ENCODE measurements at regions not wholly inside any gene's neighbourhood (a gene's known extent, or its start where the extent isn't known, plus 50 kb on each side); places are given as distances from the start of the nearest gene placed in this dataset.

DNA sequence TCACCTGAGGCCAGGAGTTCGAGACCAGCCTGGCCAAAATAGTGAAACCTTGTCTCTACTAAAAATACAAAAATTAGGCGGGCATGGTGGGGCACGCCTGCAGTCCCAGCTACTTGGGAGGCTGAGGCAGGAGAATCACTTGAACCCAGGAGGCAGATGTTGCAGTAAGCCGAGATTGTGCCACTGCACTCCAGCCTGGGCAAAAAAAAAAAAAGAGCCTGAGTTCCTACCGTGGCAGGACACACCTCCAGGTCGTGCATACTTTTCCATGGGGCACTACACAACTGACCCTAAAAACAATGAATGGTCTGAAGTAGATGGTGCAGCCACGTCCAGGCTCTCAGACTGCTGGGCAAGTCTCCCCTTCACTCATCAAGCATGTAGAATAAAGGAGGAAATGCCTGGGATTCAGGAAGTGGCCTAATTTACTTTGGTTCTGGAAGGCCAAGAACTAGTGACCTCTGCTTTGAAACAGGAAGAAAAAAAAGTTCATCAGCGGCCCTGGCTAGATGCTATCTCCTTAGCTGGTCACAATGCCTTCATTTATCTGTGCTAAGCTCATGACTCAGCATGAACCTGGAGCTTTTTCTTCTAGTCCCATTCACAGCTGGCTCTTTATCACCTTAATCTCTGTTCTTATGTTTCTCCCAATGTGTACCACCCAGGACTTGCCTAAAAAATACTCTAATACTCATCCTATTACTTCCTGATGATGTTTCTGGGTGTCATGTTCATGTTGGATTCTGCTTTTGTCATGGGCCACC is 55.8 kb upstream of the OR6J1 start:
- H3K36me3 ChIP-seq (ENCODE audit: insufficient read depth, low read length), result no peaks in the 10 kb centered on the region
- no peaks in the 10 kb centered on the region for H3K9me3 ChIP-seq (ENCODE audit: control insufficient read depth, insufficient read depth, low read length)
- no peaks in the 10 kb centered on the region for H3K4me1 ChIP-seq (ENCODE audit: insufficient read depth, low read length)
- no peak overlapping the region for H3K9ac ChIP-seq (ENCODE audit: low read depth, low read length)

DNA sequence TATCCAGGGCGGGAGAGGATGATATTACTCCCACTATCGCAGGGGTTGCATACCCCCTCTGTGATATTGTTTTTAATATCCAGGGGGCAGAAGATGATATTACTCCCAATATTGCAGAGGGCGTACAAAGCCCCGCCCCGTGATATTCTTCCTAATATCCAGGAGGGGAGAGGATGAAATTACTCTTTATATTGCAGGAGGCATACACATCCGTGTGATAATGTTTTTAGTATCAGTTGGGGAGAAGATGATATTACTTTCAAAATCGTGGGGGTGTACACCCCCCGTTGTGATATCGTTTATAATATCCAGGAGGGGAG is 52.9 kb upstream of the OXA1L start:
- Histone ChIP-seq H3K4me1 (ENCODE audit: insufficient read depth, low read length) (no peaks in the 10 kb centered on the region), H3K9me3 (ENCODE audit: control insufficient read depth, insufficient read depth, low read length) (no peaks in the 10 kb centered on the region), H3K36me3 (ENCODE audit: insufficient read depth, low read length) (no peaks in the 10 kb centered on the region), H3K9ac (ENCODE audit: low read depth, low read length) (peak overlapping the region; percentile 37; the same call in 1 of the 2 replicates)

DNA sequence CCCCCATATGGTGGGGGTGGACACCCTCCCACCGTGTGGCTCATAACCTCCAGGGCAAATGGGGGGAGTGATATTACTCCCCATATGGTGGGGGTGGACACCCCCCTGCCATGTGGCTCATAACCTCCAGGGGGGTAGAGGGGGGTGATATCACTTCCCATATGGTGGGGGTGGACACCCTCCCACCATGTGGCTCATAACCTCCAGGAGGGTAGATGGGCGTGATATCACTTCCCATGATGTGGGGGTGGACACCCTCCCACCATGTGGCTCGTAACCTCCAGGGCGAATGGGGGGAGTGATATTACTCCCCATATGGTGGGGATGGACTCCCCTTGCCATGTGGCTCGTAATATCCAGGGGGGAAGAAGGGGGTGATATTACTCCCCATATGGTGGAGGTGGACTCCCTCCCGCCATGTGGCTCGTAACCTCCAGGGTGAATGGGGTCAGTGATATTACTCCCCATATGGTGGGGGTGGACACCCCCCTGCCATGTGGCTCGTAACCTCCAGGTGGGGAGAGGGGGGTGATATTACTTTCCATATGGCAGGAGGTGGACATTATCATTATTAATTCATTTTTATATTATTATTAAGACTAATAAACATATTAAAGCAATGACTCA is 51.2 kb upstream of the OXA1L start:
- Histone ChIP-seq H3K4me1 (ENCODE audit: insufficient read depth, low read length) (no peaks in the 10 kb centered on the region), H3K9ac (ENCODE audit: low read depth, low read length) (no peak overlapping the region), H3K36me3 (ENCODE audit: insufficient read depth, low read length) (no peaks in the 10 kb centered on the region), H3K9me3 (ENCODE audit: control insufficient read depth, insufficient read depth, low read length) (no peaks in the 10 kb centered on the region)

DNA sequence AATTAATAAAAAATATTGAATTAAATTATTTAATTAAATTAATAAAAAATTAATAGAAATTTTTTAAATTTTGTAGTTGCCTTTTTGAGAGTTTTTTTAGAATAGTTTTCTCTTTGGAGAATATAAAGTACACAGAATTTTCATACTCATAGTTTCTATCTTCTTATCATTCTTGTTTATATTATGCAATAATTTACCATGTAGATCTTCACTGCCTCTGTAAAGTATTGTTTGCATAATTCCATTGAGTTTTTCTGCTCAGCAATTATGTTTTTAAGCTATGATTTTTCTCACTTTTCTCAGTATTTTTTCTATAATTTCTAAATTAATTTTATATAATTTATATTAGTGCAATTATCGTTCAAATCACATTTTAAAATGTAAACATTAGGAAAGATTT is 50.6 kb upstream of the OXA1L start:
- no peak overlapping the region for H3K9ac ChIP-seq (ENCODE audit: low read depth, low read length)
- H3K9me3 ChIP-seq (ENCODE audit: control insufficient read depth, insufficient read depth, low read length), result no peaks in the 10 kb centered on the region

More for the DNA sequence above, 50.6 kb upstream of the OXA1L start:
- Histone ChIP-seq H3K36me3 (ENCODE audit: insufficient read depth, low read length) (no peaks in the 10 kb centered on the region), H3K4me1 (ENCODE audit: insufficient read depth, low read length) (no peaks in the 10 kb centered on the region)
